CD14-positive monocyte (primary cell): ENCODE measurements at regions not wholly inside any gene's neighbourhood (a gene's known extent, or its start where the extent isn't known, plus 50 kb on each side); places are given as distances from the start of the nearest gene placed in this dataset.

Experiments used
- DNase-seq, 3 donors: peaks; one replicate each; pipeline ENCODE4 v3.0.0-alpha.2; 2011 to 2022
- H2AFZ ChIP-seq: 2 replicates; pipeline ENCODE4 v1.6.0; 2012; ENCODE audit warnings: mild to moderate bottlenecking, low read depth, low read length, inconsistent platforms; ENCODE audit not compliant: insufficient read depth, poor library complexity, severe bottlenecking
- H3K27ac ChIP-seq, 2 donors: 1 replicate in 1 of 2; 2 replicates in 1 of 2; pipeline ENCODE4 v1.5.1; 2012 to 2013; ENCODE audit warnings: low read length in 2 of 2, control low read depth in 1 of 2, inconsistent platforms in 1 of 2, low read depth in 1 of 2, mild to moderate bottlenecking in 1 of 2
- H3K27me3 ChIP-seq, 2 donors: one replicate each; pipeline versions ENCODE4 v1.6.0 to v1.6.1; 2011 to 2013; ENCODE audit warnings: low read length in 2 of 2; ENCODE audit not compliant: control insufficient read depth in 2 of 2, insufficient read depth in 2 of 2
- H3K36me3 ChIP-seq, 2 donors: replicated peaks in 1 of 2; 1 replicate in 1 of 2; 2 replicates in 1 of 2; pipeline versions ENCODE4 v1.5.1 to v1.6.1; 2012 to 2013; ENCODE audit warnings: low read length in 2 of 2, control low read depth in 1 of 2, inconsistent platforms in 1 of 2, mild to moderate bottlenecking in 1 of 2; ENCODE audit not compliant: insufficient read depth in 2 of 2, control insufficient read depth in 1 of 2
- H3K4me1 ChIP-seq, 2 donors: 1 replicate in 1 of 2; 2 replicates in 1 of 2; pipeline versions ENCODE4 v1.5.1 to v1.6.1; 2012 to 2013; ENCODE audit warnings: low read length in 2 of 2, control low read depth in 1 of 2, inconsistent platforms in 1 of 2, mild to moderate bottlenecking in 1 of 2, moderate library complexity in 1 of 2; ENCODE audit not compliant: insufficient read depth in 2 of 2, control insufficient read depth in 1 of 2
- H3K4me2 ChIP-seq: replicated peaks from 2 replicates; pipeline ENCODE3; 2012; ENCODE audit warnings: low read length, moderate library complexity, mild to moderate bottlenecking; ENCODE audit not compliant: poor library complexity, severe bottlenecking; ENCODE audit errors: extremely low read depth
- H3K4me3 ChIP-seq, 3 experiments: fragments of 200-600 bp in 1 of 3; sonication (generic) in 1 of 3; replicated peaks in 1 of 3; 1 replicate in 2 of 3; 2 replicates in 1 of 3; pipeline ENCODE4 v1.5.1; 2011 to 2013; ENCODE audit warnings: low read length in 3 of 3, mild to moderate bottlenecking in 3 of 3, control low read depth in 2 of 3, low read depth in 2 of 3, inconsistent platforms in 1 of 3, moderate library complexity in 1 of 3
- H3K79me2 ChIP-seq: 2 replicates; pipeline ENCODE4 v1.6.0; 2012; ENCODE audit warnings: mild to moderate bottlenecking, control low read depth, inconsistent platforms, low read length, moderate library complexity; ENCODE audit not compliant: insufficient read depth
- H3K9ac ChIP-seq: 2 replicates; pipeline ENCODE4 v1.6.0; 2017; ENCODE audit warnings: low read length, mild to moderate bottlenecking; ENCODE audit not compliant: insufficient read depth, poor library complexity, severe bottlenecking
- H3K9me3 ChIP-seq, 2 donors: replicated peaks in 1 of 2; 1 replicate in 1 of 2; 2 replicates in 1 of 2; pipeline versions ENCODE4 v1.5.1 to v1.6.1; 2012 to 2013; ENCODE audit warnings: low read length in 2 of 2, control low read depth in 1 of 2; ENCODE audit not compliant: control insufficient read depth in 1 of 2, insufficient read depth in 1 of 2
- H4K20me1 ChIP-seq: 2 replicates; pipeline ENCODE4 v1.6.0; 2012; ENCODE audit warnings: mild to moderate bottlenecking, low read length, control low read depth, moderate library complexity; ENCODE audit not compliant: insufficient read depth
- H3K27ac Mint-ChIP-seq, 7 donors: one replicate each; pipeline ENCODE4 v1.8.0; 2020; ENCODE audit warnings: mild to moderate bottlenecking in 7 of 7, mixed read lengths in 7 of 7, moderate library complexity in 6 of 7, inconsistent platforms in 2 of 7
- H3K27me3 Mint-ChIP-seq, 3 donors: one replicate each; pipeline ENCODE4 v1.8.0; 2021 to 2022; ENCODE audit warnings: low read depth in 3 of 3, mild to moderate bottlenecking in 3 of 3, mixed read lengths in 3 of 3, moderate library complexity in 3 of 3, inconsistent platforms in 1 of 3
- H3K36me3 Mint-ChIP-seq, 2 donors: one replicate each; pipeline ENCODE4 v1.8.0; 2020; ENCODE audit warnings: mixed read lengths in 2 of 2, inconsistent platforms in 1 of 2, mild to moderate bottlenecking in 1 of 2
- H3K4me1 Mint-ChIP-seq: one replicate; pipeline ENCODE4 v1.8.0; 2020; ENCODE audit warnings: mild to moderate bottlenecking, mixed read lengths
- H3K4me3 Mint-ChIP-seq, 2 donors: one replicate each; pipeline ENCODE4 v1.8.0; 2020; ENCODE audit warnings: mild to moderate bottlenecking in 2 of 2, mixed read lengths in 2 of 2, moderate library complexity in 1 of 2
- H3K9me3 Mint-ChIP-seq, 7 donors: one replicate each; pipeline ENCODE4 v1.8.0; 2020 to 2022; ENCODE audit warnings: mixed read lengths in 7 of 7, mild to moderate bottlenecking in 6 of 7, moderate library complexity in 6 of 7, inconsistent platforms in 2 of 7
- CTCF ChIP-seq: fragments of 200-600 bp; IDR thresholded peaks from one replicate; pipeline ENCODE4 v1.8.0; 2022; ENCODE audit warnings: antibody characterized with exemption, mild to moderate bottlenecking
- WGBS: methylation state at CpG from one replicate; pipeline ENCODE4 v1.1.5; 2013; ENCODE audit warnings: missing lambda C conversion rate; ENCODE audit not compliant: insufficient coverage; 5-methylcytosine and 5-hydroxymethylcytosine counted together
- intact Hi-C, 2 donors: fragments of 100-400 bp; cut with micrococcal nuclease; formaldehyde crosslinking; loops; one replicate each; pipeline versions ENCODE4 v1.15.0 to v1.15.1; 2023

GRCh38 chr9:21589344-21590056 lies 107.4 kb upstream of the IFNE start:
- intact Hi-C loops: no loop called here
- Mint-ChIP-seq H3K9me3 (no peaks in the 10 kb centered on the region), H3K27ac (peak overlapping the region in 1 of 7 donors; percentile 42), H3K4me3 (no peak overlapping the region), H3K27me3 (peaks cover 0 to 2% (median under 1%) of the 10 kb centered on the region in 3 donors), H3K36me3 (no peaks in the 10 kb centered on the region), H3K4me1 (peaks cover 12% of the 10 kb centered on the region)
- H4K20me1 ChIP-seq: no peaks in the 10 kb centered on the region
- H3K4me2 ChIP-seq: no peak overlapping the region
- peaks cover 9 to 10% of the 10 kb centered on the region in 2 donors for H3K4me1 ChIP-seq
- no peak for DNase-seq
- H2AFZ ChIP-seq: no peak overlapping the region
- no peak overlapping the region for H3K4me3 ChIP-seq
- H3K36me3 ChIP-seq: no peaks in the 10 kb centered on the region
- H3K27ac ChIP-seq: no peak overlapping the region
- no peak overlapping the region for H3K9ac ChIP-seq
- WGBS: no CpG with 5 or more reads among the region's 8 CpGs
- TF ChIP-seq CTCF: no peak
- no peaks in the 10 kb centered on the region for H3K79me2 ChIP-seq
- H3K9me3 ChIP-seq: no peaks in the 10 kb centered on the region
- no peaks in the 10 kb centered on the region for H3K27me3 ChIP-seq

DNA sequence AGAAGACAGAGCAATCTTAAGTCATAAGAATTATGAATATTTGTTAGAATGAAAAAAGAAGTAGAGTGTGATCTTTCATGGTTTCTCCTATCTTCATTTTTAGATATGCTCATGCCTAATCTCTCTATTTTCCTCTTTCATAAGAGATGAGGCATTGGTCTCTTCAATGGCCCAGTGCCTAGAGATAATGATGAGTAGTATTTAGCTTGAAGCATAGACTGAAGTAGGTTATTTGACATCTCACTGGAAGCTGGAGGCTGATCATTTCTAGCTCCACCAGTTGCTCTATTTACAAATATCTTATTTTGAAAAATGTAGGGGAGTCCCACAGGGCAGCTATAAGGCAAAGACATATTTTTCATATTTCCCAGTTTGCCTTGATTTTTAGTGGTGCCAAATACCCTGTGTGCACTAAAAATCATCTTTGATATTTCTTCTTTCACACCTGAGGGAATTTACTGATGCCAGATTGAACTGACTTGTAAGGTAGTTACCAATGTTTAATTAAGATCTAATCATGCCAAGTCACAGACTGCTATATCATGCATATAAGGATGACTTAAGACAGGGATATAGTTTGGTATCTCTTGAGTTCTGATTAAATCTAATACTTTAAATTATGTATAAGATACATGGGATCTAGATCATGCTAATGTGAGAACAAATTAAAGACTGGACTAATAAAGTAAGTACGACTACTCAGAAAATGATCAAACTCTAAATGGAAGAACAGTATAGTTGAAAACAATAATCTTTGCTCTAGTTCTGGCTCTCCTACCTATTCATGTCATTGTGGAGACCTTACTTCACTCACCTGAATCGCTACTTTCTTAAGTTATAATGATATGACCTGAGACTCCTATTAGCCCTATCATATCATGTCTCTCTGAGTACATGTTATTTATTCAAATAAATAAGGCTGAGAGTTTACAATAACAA lies 108.2 kb upstream of the IFNE start:
- WGBS: no CpG with 5 or more reads among the region's 2 CpGs
- no peak for DNase-seq
- Mint-ChIP-seq H3K4me3 (no peak overlapping the region), H3K36me3 (no peaks in the 10 kb centered on the region), H3K9me3 (no peaks in the 10 kb centered on the region), H3K27me3 (peaks cover 0 to 4% (median 1%) of the 10 kb centered on the region in 3 donors), H3K4me1 (peaks cover 12% of the 10 kb centered on the region), H3K27ac (no peak overlapping the region)
- Histone ChIP-seq H2AFZ (no peak overlapping the region), H3K9ac (no peak overlapping the region), H3K79me2 (no peaks in the 10 kb centered on the region), H3K27ac (no peak overlapping the region), H3K4me2 (no peak overlapping the region), H3K9me3 (no peaks in the 10 kb centered on the region), H4K20me1 (no peaks in the 10 kb centered on the region), H3K36me3 (no peaks in the 10 kb centered on the region), H3K4me3 (no peak overlapping the region), H3K27me3 (no peaks in the 10 kb centered on the region), H3K4me1 (peaks cover 9 to 10% of the 10 kb centered on the region in 2 donors)
- no peak for TF ChIP-seq CTCF
- intact Hi-C loops: no loop called here
